ENCODE measurements at regions not wholly inside any gene's neighbourhood (a gene's known extent, or its start where the extent isn't known, plus 50 kb on each side); places are given as distances from the start of the nearest gene placed in this dataset.

- H3F3A ChIP-seq (ENCODE audit: insufficient read depth, low read length), result no peaks in the 10 kb centered on the region
- no peaks in the 10 kb centered on the region for H3K36me3 ChIP-seq (replicated peaks; ENCODE audit: insufficient read depth, low read length)
- H3K4me2 ChIP-seq (ENCODE audit: low read depth, low read length), result no peak overlapping the region
- no peak overlapping the region for H3K27ac ChIP-seq (ENCODE audit: low read length)
- no peak overlapping the region for H3K9ac ChIP-seq (ENCODE audit: low read length)
- H3K79me2 ChIP-seq (ENCODE audit: low read length), result no peaks in the 10 kb centered on the region
- no peak overlapping the region for H2AFZ ChIP-seq (ENCODE audit: low read length)
- H3K4me3 ChIP-seq (ENCODE audit: low read length), result no peak overlapping the region
- no peaks in the 10 kb centered on the region for H4K20me1 ChIP-seq (ENCODE audit: insufficient read depth, low read length)
- DNase-seq, result no peak
- no peaks in the 10 kb centered on the region for H3K27me3 ChIP-seq (replicated peaks; ENCODE audit: insufficient read depth, low read length)
- no peaks in the 10 kb centered on the region for H3K4me1 ChIP-seq (ENCODE audit: low read length)
- no peaks in the 10 kb centered on the region for H3K9me2 ChIP-seq (replicated peaks; ENCODE audit: insufficient read depth, low read length)
- no peaks in the 10 kb centered on the region for H3K9me3 ChIP-seq (replicated peaks; ENCODE audit: insufficient read depth, low read length)
- TF ChIP-seq EZH2 (optimal IDR thresholded peaks at IDR 0.05; ENCODE audit: low read depth, low read length) (no peak), CTCF (IDR thresholded peaks at IDR 0.05; ENCODE audit: low read length) (no peak), EZH2phosphoT487 (IDR thresholded peaks at IDR 0.05; ENCODE audit: low read length) (no peak)
Observed at GRCh38 chr5:61831736-61832135, 474.3 kb upstream of the KIF2A start.

GRCh38 chr5:61837788-61838187 is 468.2 kb upstream of the KIF2A start:
- no peak overlapping the region for H3K4me2 ChIP-seq (ENCODE audit: low read depth, low read length)
- H3K36me3 ChIP-seq (replicated peaks; ENCODE audit: insufficient read depth, low read length), result no peaks in the 10 kb centered on the region
- no peaks in the 10 kb centered on the region for H3K79me2 ChIP-seq (ENCODE audit: low read length)
- H3K27ac ChIP-seq (ENCODE audit: low read length), result no peak overlapping the region
- no peaks in the 10 kb centered on the region for H4K20me1 ChIP-seq (ENCODE audit: insufficient read depth, low read length)
- DNase-seq, result no peak
- no peak overlapping the region for H3K9ac ChIP-seq (ENCODE audit: low read length)
- no peaks in the 10 kb centered on the region for H3F3A ChIP-seq (ENCODE audit: insufficient read depth, low read length)
- no peaks in the 10 kb centered on the region for H3K27me3 ChIP-seq (replicated peaks; ENCODE audit: insufficient read depth, low read length)
- no peaks in the 10 kb centered on the region for H3K9me3 ChIP-seq (replicated peaks; ENCODE audit: insufficient read depth, low read length)
- H3K4me3 ChIP-seq (ENCODE audit: low read length), result no peak overlapping the region
- H3K4me1 ChIP-seq (ENCODE audit: low read length), result no peaks in the 10 kb centered on the region
- H2AFZ ChIP-seq (ENCODE audit: low read length), result no peak overlapping the region
- TF ChIP-seq EZH2phosphoT487 (IDR thresholded peaks at IDR 0.05; ENCODE audit: low read length) (no peak), EZH2 (optimal IDR thresholded peaks at IDR 0.05; ENCODE audit: low read depth, low read length) (no peak), CTCF (IDR thresholded peaks at IDR 0.05; ENCODE audit: low read length) (no peak)
- no peaks in the 10 kb centered on the region for H3K9me2 ChIP-seq (replicated peaks; ENCODE audit: insufficient read depth, low read length)

GRCh38 chr5:61840361-61840760 is 465.6 kb upstream of the KIF2A start:
- H2AFZ ChIP-seq (ENCODE audit: low read length), result no peak overlapping the region
- H3K79me2 ChIP-seq (ENCODE audit: low read length), result no peaks in the 10 kb centered on the region
- no peaks in the 10 kb centered on the region for H3K4me1 ChIP-seq (ENCODE audit: low read length)
- no peak overlapping the region for H3K27ac ChIP-seq (ENCODE audit: low read length)
- no peaks in the 10 kb centered on the region for H3K9me2 ChIP-seq (replicated peaks; ENCODE audit: insufficient read depth, low read length)
- no peaks in the 10 kb centered on the region for H3K36me3 ChIP-seq (replicated peaks; ENCODE audit: insufficient read depth, low read length)
- H3K4me3 ChIP-seq (ENCODE audit: low read length), result no peak overlapping the region
- H3K9ac ChIP-seq (ENCODE audit: low read length), result no peak overlapping the region
- H3K4me2 ChIP-seq (ENCODE audit: low read depth, low read length), result no peak overlapping the region
- TF ChIP-seq EZH2phosphoT487 (IDR thresholded peaks at IDR 0.05; ENCODE audit: low read length) (no peak), CTCF (IDR thresholded peaks at IDR 0.05; ENCODE audit: low read length) (no peak), EZH2 (optimal IDR thresholded peaks at IDR 0.05; ENCODE audit: low read depth, low read length) (no peak)
- no peaks in the 10 kb centered on the region for H3K27me3 ChIP-seq (replicated peaks; ENCODE audit: insufficient read depth, low read length)
- H3F3A ChIP-seq (ENCODE audit: insufficient read depth, low read length), result no peaks in the 10 kb centered on the region
- no peak for DNase-seq
- H3K9me3 ChIP-seq (replicated peaks; ENCODE audit: insufficient read depth, low read length), result no peaks in the 10 kb centered on the region
- no peaks in the 10 kb centered on the region for H4K20me1 ChIP-seq (ENCODE audit: insufficient read depth, low read length)
